Loucy (cell line): ENCODE measurements at regions not wholly inside any gene's neighbourhood (a gene's known extent, or its start where the extent isn't known, plus 50 kb on each side); places are given as distances from the start of the nearest gene placed in this dataset.

Experiments used
- CTCF ChIP-seq: fragments of 200-600 bp; sonication (generic); conservative IDR thresholded peaks from 2 replicates; pipeline ENCODE4 v1.5.1; 2014; ENCODE audit warnings: mild to moderate bottlenecking, antibody characterized with exemption, low read length
- EZH2phosphoT487 ChIP-seq: fragments of 200-600 bp; IDR thresholded peaks from 2 replicates; pipeline ENCODE4 v1.6.1; 2018; ENCODE audit warnings: antibody characterized with exemption, mild to moderate bottlenecking, moderate library complexity, borderline replicate concordance

- TF ChIP-seq CTCF (no peak), EZH2phosphoT487 (no peak)
Observed at GRCh38 chr5:33334829-33335228, 105.9 kb upstream of the TARS1 start.
